HL-60 (cell line): ENCODE measurements at regions not wholly inside any gene's neighbourhood (a gene's known extent, or its start where the extent isn't known, plus 50 kb on each side); places are given as distances from the start of the nearest gene placed in this dataset.

Source experiments
- GABPA ChIP-seq: IDR thresholded peaks from 2 replicates; pipeline ENCODE4 v1.6.1; 2012; ENCODE audit warnings: low read depth
- POLR2AphosphoS5 ChIP-seq: IDR thresholded peaks from 2 replicates; pipeline ENCODE4 v1.6.1; 2012; ENCODE audit warnings: low read depth
- TF ChIP-seq, protein P1 (sequence below): IDR thresholded peaks from one replicate; pipeline ENCODE4 v1.5.1; 2011; ENCODE audit warnings: low read length, control low read depth, inconsistent platforms; ENCODE audit not compliant: insufficient read depth
- TF ChIP-seq, protein P2 (sequence below): IDR thresholded peaks from 2 replicates; pipeline ENCODE4 v1.6.1; 2012; ENCODE audit warnings: low read depth; ENCODE audit not compliant: insufficient replicate concordance

DNA sequence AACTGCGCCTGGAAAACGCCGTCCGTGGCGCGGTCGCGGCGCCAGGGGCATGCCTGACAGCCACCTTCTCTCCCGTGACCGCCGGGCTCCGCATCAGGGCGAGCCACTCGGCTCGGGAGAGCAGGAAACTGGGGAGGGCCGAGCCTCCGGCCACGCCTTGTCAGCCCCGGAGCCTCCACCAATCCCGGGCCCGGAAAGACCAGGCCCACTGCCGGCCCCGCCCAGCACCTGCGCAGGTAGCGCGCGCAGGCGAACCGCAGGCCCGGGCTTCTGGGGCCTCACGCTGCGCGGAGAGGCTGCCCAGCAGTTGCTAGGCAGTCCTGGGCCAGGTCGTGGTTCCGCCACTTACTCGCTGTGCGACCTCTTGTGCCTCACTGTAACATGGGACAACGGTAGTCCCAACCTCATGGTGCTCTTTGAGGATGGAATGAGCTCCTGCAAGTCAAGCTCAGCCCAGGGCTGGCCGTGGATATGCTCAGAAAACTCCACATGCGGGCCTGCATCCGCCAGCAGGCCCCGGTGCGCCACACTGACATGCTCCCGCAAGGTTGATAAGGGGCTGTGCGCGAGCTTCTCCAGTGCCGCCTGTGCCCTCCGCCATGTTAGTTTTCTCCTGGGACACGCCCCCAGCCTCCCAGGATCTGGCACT, 97.1 kb downstream of the INHBB start:
- TF ChIP-seq, protein P1, sequence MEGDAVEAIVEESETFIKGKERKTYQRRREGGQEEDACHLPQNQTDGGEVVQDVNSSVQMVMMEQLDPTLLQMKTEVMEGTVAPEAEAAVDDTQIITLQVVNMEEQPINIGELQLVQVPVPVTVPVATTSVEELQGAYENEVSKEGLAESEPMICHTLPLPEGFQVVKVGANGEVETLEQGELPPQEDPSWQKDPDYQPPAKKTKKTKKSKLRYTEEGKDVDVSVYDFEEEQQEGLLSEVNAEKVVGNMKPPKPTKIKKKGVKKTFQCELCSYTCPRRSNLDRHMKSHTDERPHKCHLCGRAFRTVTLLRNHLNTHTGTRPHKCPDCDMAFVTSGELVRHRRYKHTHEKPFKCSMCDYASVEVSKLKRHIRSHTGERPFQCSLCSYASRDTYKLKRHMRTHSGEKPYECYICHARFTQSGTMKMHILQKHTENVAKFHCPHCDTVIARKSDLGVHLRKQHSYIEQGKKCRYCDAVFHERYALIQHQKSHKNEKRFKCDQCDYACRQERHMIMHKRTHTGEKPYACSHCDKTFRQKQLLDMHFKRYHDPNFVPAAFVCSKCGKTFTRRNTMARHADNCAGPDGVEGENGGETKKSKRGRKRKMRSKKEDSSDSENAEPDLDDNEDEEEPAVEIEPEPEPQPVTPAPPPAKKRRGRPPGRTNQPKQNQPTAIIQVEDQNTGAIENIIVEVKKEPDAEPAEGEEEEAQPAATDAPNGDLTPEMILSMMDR: no peak
- TF ChIP-seq POLR2AphosphoS5 (no peak), GABPA (no peak)
- TF ChIP-seq, protein P2, sequence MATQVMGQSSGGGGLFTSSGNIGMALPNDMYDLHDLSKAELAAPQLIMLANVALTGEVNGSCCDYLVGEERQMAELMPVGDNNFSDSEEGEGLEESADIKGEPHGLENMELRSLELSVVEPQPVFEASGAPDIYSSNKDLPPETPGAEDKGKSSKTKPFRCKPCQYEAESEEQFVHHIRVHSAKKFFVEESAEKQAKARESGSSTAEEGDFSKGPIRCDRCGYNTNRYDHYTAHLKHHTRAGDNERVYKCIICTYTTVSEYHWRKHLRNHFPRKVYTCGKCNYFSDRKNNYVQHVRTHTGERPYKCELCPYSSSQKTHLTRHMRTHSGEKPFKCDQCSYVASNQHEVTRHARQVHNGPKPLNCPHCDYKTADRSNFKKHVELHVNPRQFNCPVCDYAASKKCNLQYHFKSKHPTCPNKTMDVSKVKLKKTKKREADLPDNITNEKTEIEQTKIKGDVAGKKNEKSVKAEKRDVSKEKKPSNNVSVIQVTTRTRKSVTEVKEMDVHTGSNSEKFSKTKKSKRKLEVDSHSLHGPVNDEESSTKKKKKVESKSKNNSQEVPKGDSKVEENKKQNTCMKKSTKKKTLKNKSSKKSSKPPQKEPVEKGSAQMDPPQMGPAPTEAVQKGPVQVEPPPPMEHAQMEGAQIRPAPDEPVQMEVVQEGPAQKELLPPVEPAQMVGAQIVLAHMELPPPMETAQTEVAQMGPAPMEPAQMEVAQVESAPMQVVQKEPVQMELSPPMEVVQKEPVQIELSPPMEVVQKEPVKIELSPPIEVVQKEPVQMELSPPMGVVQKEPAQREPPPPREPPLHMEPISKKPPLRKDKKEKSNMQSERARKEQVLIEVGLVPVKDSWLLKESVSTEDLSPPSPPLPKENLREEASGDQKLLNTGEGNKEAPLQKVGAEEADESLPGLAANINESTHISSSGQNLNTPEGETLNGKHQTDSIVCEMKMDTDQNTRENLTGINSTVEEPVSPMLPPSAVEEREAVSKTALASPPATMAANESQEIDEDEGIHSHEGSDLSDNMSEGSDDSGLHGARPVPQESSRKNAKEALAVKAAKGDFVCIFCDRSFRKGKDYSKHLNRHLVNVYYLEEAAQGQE: no peak
